H1 (cell line): ENCODE measurements at regions not wholly inside any gene's neighbourhood (a gene's known extent, or its start where the extent isn't known, plus 50 kb on each side); places are given as distances from the start of the nearest gene placed in this dataset.

ENCODE experiments used
- CTCF ChIA-PET: fragments of 300-600 bp; sonication (Branson Sonifier 250); formaldehyde crosslinking; loops from one replicate; lab custom pipeline; 2021; ENCODE audit not compliant: partially characterized antibody; lab: Charles Lee
- POLR2A ChIA-PET: fragments of 300-600 bp; sonication (Branson Sonifier 250); formaldehyde crosslinking; loops from one replicate; lab custom pipeline; 2021; ENCODE audit warnings: inconsistent platforms; ENCODE audit not compliant: partially characterized antibody; lab: Charles Lee
- DNase-seq, 2 experiments: peaks; one replicate each; pipeline versions ENCODE4 v3.0.0 to v3.0.0-alpha.2; 2010 to 2022; ENCODE audit warnings: low spot score in 2 of 2, low read depth in 1 of 2, mixed read lengths in 1 of 2
- FAIRE-seq: peaks from 2 replicates; lab custom pipeline; 2011; peaks lifted over from hg19 to GRCh38; lab: Jason Lieb, UNC
- H2AFZ ChIP-seq: 2 replicates; pipeline ENCODE4 v1.8.1; 2012; ENCODE audit warnings: low read length, inconsistent platforms
- H2AK5ac ChIP-seq: 2 replicates; pipeline ENCODE4 v1.6.1; 2013; ENCODE audit warnings: low read depth, low read length
- H2BK120ac ChIP-seq: replicated peaks from 2 replicates; pipeline ENCODE3; 2013; ENCODE audit warnings: low read depth, low read length, inconsistent platforms
- H2BK12ac ChIP-seq: 2 replicates; pipeline ENCODE4 v1.6.1; 2013; ENCODE audit warnings: low read depth, low read length
- H2BK15ac ChIP-seq: 2 replicates; pipeline ENCODE4 v1.6.1; 2013; ENCODE audit warnings: low read length
- H2BK20ac ChIP-seq: 2 replicates; pipeline ENCODE4 v1.6.1; 2013; ENCODE audit warnings: low read length
- H2BK5ac ChIP-seq: 2 replicates; pipeline ENCODE4 v1.6.1; 2013; ENCODE audit warnings: low read depth, low read length
- H3K14ac ChIP-seq: 2 replicates; pipeline ENCODE4 v1.6.1; 2013; ENCODE audit warnings: inconsistent platforms; ENCODE audit not compliant: insufficient read length
- H3K18ac ChIP-seq: 2 replicates; pipeline ENCODE4 v1.6.1; 2013; ENCODE audit warnings: low read length; ENCODE audit errors: extremely low read depth
- H3K23ac ChIP-seq: 2 replicates; pipeline ENCODE4 v1.6.1; 2013; ENCODE audit warnings: inconsistent platforms; ENCODE audit not compliant: insufficient read length
- H3K23me2 ChIP-seq: 2 replicates; pipeline ENCODE4 v1.6.1; 2013; ENCODE audit warnings: low read depth, low read length
- H3K27ac ChIP-seq: 2 replicates; pipeline ENCODE4 v1.6.1; 2011; ENCODE audit warnings: low read depth, low read length, inconsistent platforms
- H3K27me3 ChIP-seq, 4 experiments: replicated peaks in 1 of 4; 1 replicate in 1 of 4; 2 replicates in 3 of 4; pipeline versions ENCODE4 v1.6.1 to v1.8.1; 2011 to 2013; ENCODE audit warnings: low read length in 3 of 4, mild to moderate bottlenecking in 3 of 4, inconsistent platforms in 2 of 4, mixed read lengths in 2 of 4, moderate library complexity in 1 of 4; ENCODE audit not compliant: control insufficient read depth in 3 of 4, insufficient read depth in 3 of 4; ENCODE audit errors: extremely low read depth in 1 of 4
- H3K36me3 ChIP-seq, 4 experiments: 2 replicates each; pipeline versions ENCODE4 v1.6.1 to v1.8.1; 2011 to 2013; ENCODE audit warnings: mild to moderate bottlenecking in 4 of 4, low read length in 3 of 4, moderate library complexity in 2 of 4, control low read depth in 1 of 4, inconsistent platforms in 1 of 4; ENCODE audit not compliant: insufficient read depth in 4 of 4, control insufficient read depth in 2 of 4
- H3K4ac ChIP-seq: replicated peaks from 2 replicates; pipeline ENCODE3; 2013; ENCODE audit warnings: low read length, low read depth, mixed read lengths, inconsistent platforms; ENCODE audit not compliant: insufficient read length
- H3K4me1 ChIP-seq, 4 experiments: replicated peaks in 1 of 4; 1 replicate in 1 of 4; 2 replicates in 3 of 4; pipeline versions ENCODE4 v1.6.1 to v1.8.1; 2011 to 2013; ENCODE audit warnings: low read length in 3 of 4, inconsistent platforms in 2 of 4, mixed read lengths in 1 of 4; ENCODE audit not compliant: insufficient read depth in 4 of 4, control insufficient read depth in 3 of 4
- H3K4me2 ChIP-seq, 2 experiments: 2 replicates each; pipeline versions ENCODE4 v1.6.1 to v1.8.1; 2011 to 2013; ENCODE audit warnings: low read depth in 2 of 2, low read length in 2 of 2, control low read depth in 1 of 2, inconsistent platforms in 1 of 2, mild to moderate bottlenecking in 1 of 2; ENCODE audit not compliant: insufficient read depth in 1 of 2
- H3K4me3 ChIP-seq, 4 experiments: fragments of 200-600, 300-600 bp in 1 of 4; sonication (generic), shearing (Covaris generic), sonication (Bioruptor Twin) in 1 of 4; 2 replicates each; pipeline versions ENCODE4 v1.5.1 to v1.8.1; 2011 to 2016; ENCODE audit warnings: low read length in 4 of 4, low read depth in 3 of 4, control low read depth in 2 of 4, inconsistent platforms in 2 of 4, mild to moderate bottlenecking in 2 of 4, mixed read lengths in 1 of 4, moderate library complexity in 1 of 4; ENCODE audit not compliant: insufficient read depth in 2 of 4; ENCODE audit errors: extremely low read depth in 1 of 4
- H3K56ac ChIP-seq: replicated peaks from 2 replicates; pipeline ENCODE3; 2013; ENCODE audit warnings: low read depth, mild to moderate bottlenecking, mixed read lengths, low read length, inconsistent platforms; ENCODE audit not compliant: insufficient read length
- H3K79me1 ChIP-seq: 2 replicates; pipeline ENCODE4 v1.6.1; 2013; ENCODE audit warnings: low read depth, low read length, control low read depth
- H3K79me2 ChIP-seq, 2 experiments: 2 replicates each; pipeline versions ENCODE4 v1.6.1 to v1.8.1; 2012 to 2013; ENCODE audit warnings: low read length in 2 of 2, mild to moderate bottlenecking in 2 of 2, inconsistent platforms in 1 of 2; ENCODE audit not compliant: insufficient read depth in 2 of 2, control insufficient read depth in 1 of 2
- H3K9ac ChIP-seq, 4 experiments: replicated peaks in 1 of 4; 1 replicate in 1 of 4; 2 replicates in 3 of 4; pipeline versions ENCODE4 v1.6.1 to v1.8.1; 2011 to 2013; ENCODE audit warnings: low read depth in 3 of 4, low read length in 3 of 4, control low read depth in 2 of 4, mild to moderate bottlenecking in 2 of 4, moderate library complexity in 2 of 4, inconsistent platforms in 1 of 4; ENCODE audit errors: extremely low read depth in 1 of 4
- H3K9me3 ChIP-seq, 2 experiments: 2 replicates each; pipeline versions ENCODE4 v1.6.1 to v1.8.1; 2012 to 2013; ENCODE audit warnings: mild to moderate bottlenecking in 2 of 2, moderate library complexity in 2 of 2, control low read depth in 1 of 2, inconsistent platforms in 1 of 2, low read depth in 1 of 2, low read length in 1 of 2, mixed read lengths in 1 of 2; ENCODE audit not compliant: insufficient read depth in 2 of 2
- H4K20me1 ChIP-seq, 2 experiments: replicated peaks in 1 of 2; 2 replicates each; pipeline versions ENCODE3 to v1.8.1; 2011 to 2013; ENCODE audit warnings: inconsistent platforms in 2 of 2, low read length in 2 of 2, mild to moderate bottlenecking in 1 of 2; ENCODE audit not compliant: insufficient read depth in 2 of 2, control insufficient read depth in 1 of 2
- H4K5ac ChIP-seq: 2 replicates; pipeline ENCODE4 v1.6.1; 2013; ENCODE audit warnings: low read length, low read depth, mixed read lengths, inconsistent platforms; ENCODE audit not compliant: insufficient read length
- H4K8ac ChIP-seq: 2 replicates; pipeline ENCODE4 v1.8.0; 2013; ENCODE audit warnings: mild to moderate bottlenecking, moderate library complexity, low read length, inconsistent platforms; ENCODE audit not compliant: insufficient read depth; ENCODE audit errors: extremely low read depth
- H4K91ac ChIP-seq: replicated peaks from 2 replicates; pipeline ENCODE3; 2013; ENCODE audit warnings: low read length, mixed read lengths, inconsistent platforms; ENCODE audit not compliant: insufficient read length
- BACH1 ChIP-seq: IDR thresholded peaks from 2 replicates; pipeline ENCODE4 v1.6.1; 2012; ENCODE audit warnings: low read length, improper control_type of control experiment
- HDAC2 ChIP-seq, 2 experiments: fragments of 300-600 bp in 1 of 2; sonication (generic) in 1 of 2; IDR thresholded peaks; 2 replicates each; pipeline ENCODE4 v1.6.1; 2011 to 2012; ENCODE audit warnings: low read depth in 2 of 2, low read length in 2 of 2, mild to moderate bottlenecking in 2 of 2, moderate library complexity in 2 of 2, borderline replicate concordance in 1 of 2, inconsistent platforms in 1 of 2
- RAD21 ChIP-seq, 2 experiments: IDR thresholded peaks in 1 of 2; conservative IDR thresholded peaks in 1 of 2; 2 replicates each; pipeline ENCODE4 v1.6.1; 2011; ENCODE audit warnings: low read depth in 2 of 2, low read length in 2 of 2, improper control_type of control experiment in 1 of 2, inconsistent platforms in 1 of 2, mild to moderate bottlenecking in 1 of 2, moderate library complexity in 1 of 2
- RFX5 ChIP-seq: IDR thresholded peaks from 2 replicates; pipeline ENCODE4 v1.6.1; 2011; ENCODE audit warnings: low read depth, low read length, improper control_type of control experiment, borderline replicate concordance
- SIN3A ChIP-seq, 2 experiments: IDR thresholded peaks in 1 of 2; conservative IDR thresholded peaks in 1 of 2; 2 replicates each; pipeline ENCODE4 v1.6.1; 2011 to 2012; ENCODE audit warnings: low read length in 2 of 2, improper control_type of control experiment in 1 of 2, low read depth in 1 of 2, mild to moderate bottlenecking in 1 of 2
- TEAD4 ChIP-seq: IDR thresholded peaks from 2 replicates; pipeline ENCODE4 v1.6.1; 2012; ENCODE audit warnings: low read depth, low read length, inconsistent platforms, mixed read lengths
- WGBS, 2 experiments: shearing (Covaris generic) in 1 of 2; methylation state at CpG; one replicate each; pipeline versions ENCODE4 v1.1.6 to v1.1.7; 2013 to 2015; ENCODE audit warnings: low lambda C conversion rate in 2 of 2, mixed read lengths in 2 of 2, inconsistent platforms in 1 of 2, low coverage in 1 of 2, missing lambda C conversion rate in 1 of 2; ENCODE audit not compliant: insufficient replicate concordance in 2 of 2, insufficient coverage in 1 of 2, insufficient read length in 1 of 2; ENCODE audit errors: extremely low coverage in 1 of 2, missing lambda C conversion rate in 1 of 2; 5-methylcytosine and 5-hydroxymethylcytosine counted together

DNA sequence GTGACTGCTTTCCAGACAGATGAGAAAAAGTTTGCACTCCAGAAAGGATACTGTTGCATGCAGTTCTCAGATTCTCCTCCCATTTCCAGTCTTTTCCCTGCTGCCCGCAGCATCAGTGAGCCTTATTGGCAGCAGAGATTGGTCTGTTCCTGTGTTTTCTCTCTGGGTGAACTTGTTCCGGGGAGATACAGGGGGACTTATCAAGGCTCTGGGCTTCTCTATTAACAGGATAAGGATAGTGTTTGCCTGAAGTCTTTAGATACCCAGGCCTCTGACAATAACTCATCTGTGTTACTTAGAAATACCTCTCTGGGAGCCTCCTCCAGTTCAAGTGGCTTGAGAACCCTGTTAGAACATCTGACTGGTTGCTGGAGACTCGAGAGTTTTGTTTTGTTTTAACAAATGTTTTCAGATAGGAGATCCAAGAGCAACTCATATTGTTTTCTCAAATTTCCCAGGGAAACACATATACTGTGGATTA is 154.7 kb downstream of the BLID start:
- Histone ChIP-seq H4K20me1 (no peaks in the 10 kb centered on the region), H2AK5ac (no peak overlapping the region), H3K27me3 (no peaks in the 10 kb centered on the region), H3K79me1 (no peaks in the 10 kb centered on the region), H3K4me1 (no peaks in the 10 kb centered on the region), H3K23ac (no peak overlapping the region), H3K4ac (no peak overlapping the region), H3K14ac (no peak overlapping the region), H2BK12ac (no peak overlapping the region), H2BK120ac (no peak overlapping the region), H3K23me2 (no peaks in the 10 kb centered on the region), H3K56ac (no peak overlapping the region), H2AFZ (no peak overlapping the region), H3K18ac (no peak overlapping the region), H3K36me3 (no peaks in the 10 kb centered on the region), H3K4me3 (no peak overlapping the region), H3K4me2 (no peak overlapping the region), H4K91ac (no peak overlapping the region), H3K27ac (no peak overlapping the region), H3K9ac (no peak overlapping the region), H2BK5ac (no peak overlapping the region), H2BK20ac (no peak overlapping the region), H3K79me2 (no peaks in the 10 kb centered on the region; a peak in 1 of 4 replicates), H3K9me3 (no peaks in the 10 kb centered on the region), H4K8ac (no peak overlapping the region), H2BK15ac (no peak overlapping the region), H4K5ac (no peak overlapping the region)
- no peak for FAIRE-seq
- WGBS, 2 experiments: 91% methylated on average over 3 of the region's 3 CpGs; no CpG with 5 or more reads in 1 of the 2 experiments
- DNase-seq: no peak
- TF ChIP-seq HDAC2 (IDR thresholded peaks at IDR 0.05; ENCODE audit: borderline replicate concordance in 1 of 2, low read depth in 2 of 2, low read length in 2 of 2) (no peak), RFX5 (no peak), TEAD4 (no peak), RAD21 (IDR thresholded peaks at IDR 0.05 in 1 of 2, conservative IDR thresholded peaks at IDR 0.05 in 1 of 2; ENCODE audit: low read depth in 2 of 2, low read length in 2 of 2) (no peak), BACH1 (no peak), SIN3A (conservative IDR thresholded peaks at IDR 0.05 in 1 of 2, IDR thresholded peaks at IDR 0.05 in 1 of 2; ENCODE audit: low read depth in 1 of 2, low read length in 2 of 2) (no peak)
- POLR2A ChIA-PET: no interaction called here
- CTCF ChIA-PET: no interaction called here
